BJ (cell line): ENCODE measurements at regions not wholly inside any gene's neighbourhood (a gene's known extent, or its start where the extent isn't known, plus 50 kb on each side); places are given as distances from the start of the nearest gene placed in this dataset.

ENCODE experiments used
- CTCF ChIA-PET: fragments of 350-600 bp; formaldehyde crosslinking; extraction: SDS; loops from one replicate; lab custom pipeline; 2021; ENCODE audit warnings: antibody characterized with exemption, inconsistent platforms; lab: Yijun Ruan, JAX
- POLR2A ChIA-PET: fragments of 300-600 bp; sonication (Branson Sonifier 250); formaldehyde crosslinking; extraction: SDS; loops from one replicate; lab custom pipeline; 2021; ENCODE audit warnings: antibody characterized with exemption; lab: Charles Lee
- DNase-seq: peaks from one replicate; pipeline ENCODE4 v3.0.0-alpha.2; 2011; ENCODE audit warnings: low read depth
- H3K27me3 ChIP-seq: 2 replicates; pipeline ENCODE4 v1.6.0; 2011; ENCODE audit warnings: low read length; ENCODE audit not compliant: control insufficient read depth, insufficient read depth
- H3K36me3 ChIP-seq: 2 replicates; pipeline ENCODE4 v1.5.1; 2011; ENCODE audit warnings: low read length; ENCODE audit not compliant: control insufficient read depth, insufficient read depth
- H3K4me3 ChIP-seq: 2 replicates; pipeline ENCODE4 v1.5.1; 2011; ENCODE audit warnings: low read depth, mild to moderate bottlenecking, control low read depth, low read length
- TF ChIP-seq, protein P1 (sequence below): IDR thresholded peaks from 2 replicates; pipeline ENCODE4 v1.5.1; 2011; ENCODE audit warnings: low read depth, mild to moderate bottlenecking, control low read depth, inconsistent platforms, low read length, moderate library complexity; ENCODE audit not compliant: insufficient read depth

DNA sequence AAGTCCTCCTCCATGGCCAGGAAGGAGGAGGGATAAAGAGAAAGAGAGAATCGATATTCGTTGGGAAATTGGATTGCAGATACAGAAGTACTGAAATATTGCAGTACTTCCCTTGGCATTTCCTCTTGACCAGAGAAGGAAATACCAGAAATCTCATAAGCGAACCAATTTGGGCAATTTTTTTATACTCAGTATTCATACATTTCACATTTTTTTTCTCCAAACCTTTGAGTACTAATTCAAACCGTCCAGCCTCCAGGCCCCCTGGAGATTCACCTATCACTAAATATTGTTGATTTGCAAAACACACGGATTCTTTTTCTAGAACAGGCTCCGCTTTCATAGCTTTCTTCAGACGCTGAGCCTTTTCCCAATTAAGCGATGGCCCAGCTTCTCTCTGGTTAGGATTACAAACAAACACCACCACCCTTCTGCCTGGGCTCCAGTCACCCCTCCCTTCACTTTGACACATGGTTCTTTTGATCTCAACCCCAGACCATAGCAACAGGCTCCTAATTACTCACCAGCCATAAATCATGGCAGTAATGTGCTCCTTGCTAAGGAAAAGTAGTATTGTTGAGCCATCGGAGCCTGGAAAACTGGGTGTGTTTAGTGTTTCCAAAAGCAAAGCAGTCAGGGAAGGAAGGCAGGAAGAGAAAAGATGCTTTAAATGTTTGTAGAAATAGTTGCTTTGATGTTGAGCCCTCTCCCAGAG, 138.4 kb upstream of the CCDC68 start:
- TF ChIP-seq, protein P1, sequence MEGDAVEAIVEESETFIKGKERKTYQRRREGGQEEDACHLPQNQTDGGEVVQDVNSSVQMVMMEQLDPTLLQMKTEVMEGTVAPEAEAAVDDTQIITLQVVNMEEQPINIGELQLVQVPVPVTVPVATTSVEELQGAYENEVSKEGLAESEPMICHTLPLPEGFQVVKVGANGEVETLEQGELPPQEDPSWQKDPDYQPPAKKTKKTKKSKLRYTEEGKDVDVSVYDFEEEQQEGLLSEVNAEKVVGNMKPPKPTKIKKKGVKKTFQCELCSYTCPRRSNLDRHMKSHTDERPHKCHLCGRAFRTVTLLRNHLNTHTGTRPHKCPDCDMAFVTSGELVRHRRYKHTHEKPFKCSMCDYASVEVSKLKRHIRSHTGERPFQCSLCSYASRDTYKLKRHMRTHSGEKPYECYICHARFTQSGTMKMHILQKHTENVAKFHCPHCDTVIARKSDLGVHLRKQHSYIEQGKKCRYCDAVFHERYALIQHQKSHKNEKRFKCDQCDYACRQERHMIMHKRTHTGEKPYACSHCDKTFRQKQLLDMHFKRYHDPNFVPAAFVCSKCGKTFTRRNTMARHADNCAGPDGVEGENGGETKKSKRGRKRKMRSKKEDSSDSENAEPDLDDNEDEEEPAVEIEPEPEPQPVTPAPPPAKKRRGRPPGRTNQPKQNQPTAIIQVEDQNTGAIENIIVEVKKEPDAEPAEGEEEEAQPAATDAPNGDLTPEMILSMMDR, result no peak
- POLR2A ChIA-PET, result interaction anchor here (0.6 kb wide), 1 partner anchor 80 kb away, joined by 5 read pairs; no protein-coding TSS in a partner anchor
- CTCF ChIA-PET, result interaction anchor here (0.6 to 2.1 kb wide), 5 partner anchors 26 to 639 kb away, joined by 3 to 13 read pairs (median 4); no protein-coding TSS in a partner anchor

DNA sequence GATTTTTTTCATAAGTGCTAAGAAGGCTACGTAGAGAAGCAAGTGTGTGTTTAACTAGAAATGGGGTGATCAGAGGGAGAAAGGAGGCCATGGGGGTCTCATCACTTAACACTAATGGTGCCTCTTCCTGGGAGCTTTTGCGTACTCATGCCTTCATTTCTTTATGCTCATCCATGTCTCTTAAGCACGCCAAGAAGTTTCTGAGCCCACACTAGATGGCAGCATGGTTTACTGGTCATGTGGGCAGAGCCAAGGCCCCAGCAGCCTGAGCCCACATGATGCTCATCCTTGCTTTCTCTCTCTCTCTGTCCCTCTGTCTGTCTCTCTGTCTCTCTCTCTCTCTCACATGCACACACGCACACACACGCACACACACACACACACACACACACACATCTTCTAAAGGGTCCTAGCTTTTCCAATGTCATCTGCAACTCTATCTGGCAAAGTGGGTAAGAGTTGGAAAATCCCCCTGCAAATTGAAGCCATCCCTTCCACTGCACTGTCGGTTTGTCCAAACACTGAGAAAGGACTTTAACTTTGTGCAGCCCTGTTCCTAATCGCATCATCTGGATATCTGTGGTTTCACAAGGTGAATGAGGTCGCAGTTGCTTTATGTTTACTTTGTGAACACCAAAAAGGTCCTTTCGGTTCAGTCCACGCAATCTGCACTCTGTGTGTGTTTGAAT, 137.1 kb upstream of the CCDC68 start:
- H3K4me3 ChIP-seq, result peak overlapping the region; percentile 3; the same call in 1 of the 2 replicates
- no peaks in the 10 kb centered on the region for H3K36me3 ChIP-seq
- ChIA-PET CTCF (interaction anchor here (0.5 to 2.1 kb wide), 14 partner anchors 13 to 845 kb away, joined by 3 to 13 read pairs (median 3); no protein-coding TSS in a partner anchor), POLR2A (no interaction called here)
- TF ChIP-seq, protein P1, result peak; percentile 72
- 0 out of 2 replicates have a peak, but pooled peaks cover 4% of the 10 kb centered on the region for H3K27me3 ChIP-seq
- DNase-seq, result peak; percentile 54

More for the DNA sequence above, 138.4 kb upstream of the CCDC68 start:
- Histone ChIP-seq H3K4me3 (no peak overlapping the region), H3K36me3 (no peaks in the 10 kb centered on the region), H3K27me3 (0 out of 2 replicates have a peak, but pooled peaks cover 4% of the 10 kb centered on the region)
- DNase-seq, result no peak

DNA sequence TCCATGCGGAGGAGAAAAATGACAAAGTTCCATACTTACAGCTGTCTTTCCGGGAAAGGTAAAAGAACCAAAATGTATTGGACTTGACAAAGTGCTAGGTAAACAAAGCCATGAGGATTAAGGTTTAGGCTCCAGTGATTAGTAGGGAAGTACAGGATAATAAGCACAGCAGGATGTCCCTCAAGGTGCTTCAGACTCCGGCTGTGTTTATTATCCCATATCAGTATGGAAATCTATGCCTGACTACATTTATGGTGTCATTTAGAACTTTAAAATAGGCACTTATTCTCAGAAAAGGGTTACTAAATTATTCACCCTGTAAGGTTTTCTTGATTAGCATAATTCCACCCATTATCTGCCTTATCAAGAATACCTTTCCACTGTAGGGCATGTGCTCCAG, 136.3 kb upstream of the CCDC68 start:
- CTCF ChIA-PET, result interaction anchor here (0.5 to 2.1 kb wide), 7 partner anchors 14 to 844 kb away, joined by 3 to 13 read pairs (median 3); no protein-coding TSS in a partner anchor
- no peaks in the 10 kb centered on the region for H3K36me3 ChIP-seq
- TF ChIP-seq, protein P1, result no peak
- POLR2A ChIA-PET, result no interaction called here
- H3K4me3 ChIP-seq, result no peak overlapping the region
- 0 out of 2 replicates have a peak, but pooled peaks cover 4% of the 10 kb centered on the region for H3K27me3 ChIP-seq
- no peak for DNase-seq

DNA sequence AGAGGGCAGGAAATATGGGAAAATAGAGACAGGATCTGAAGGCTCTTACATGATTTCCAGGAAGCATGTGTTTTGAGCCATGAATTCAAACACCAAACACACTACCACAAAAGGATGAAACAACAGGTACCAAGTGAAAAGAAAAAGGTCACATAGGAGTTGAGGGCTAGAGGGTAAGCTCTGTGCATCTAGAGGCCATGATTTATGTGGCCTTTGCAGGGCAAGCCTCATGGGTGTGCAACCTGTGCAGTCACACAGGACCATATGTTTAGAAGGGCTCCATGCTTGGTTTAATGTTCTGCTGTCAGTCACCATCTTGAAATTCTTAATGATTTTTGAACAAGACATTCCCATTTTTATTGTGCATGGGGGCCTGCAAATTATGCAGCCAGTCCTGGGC, 134.5 kb upstream of the CCDC68 start:
- TF ChIP-seq, protein P1, result no peak
- POLR2A ChIA-PET, result no interaction called here
- 0 out of 2 replicates have a peak, but pooled peaks cover 4% of the 10 kb centered on the region for H3K27me3 ChIP-seq
- CTCF ChIA-PET, result no interaction called here
- no peak for DNase-seq
- H3K36me3 ChIP-seq, result no peaks in the 10 kb centered on the region
- no peak overlapping the region for H3K4me3 ChIP-seq

DNA sequence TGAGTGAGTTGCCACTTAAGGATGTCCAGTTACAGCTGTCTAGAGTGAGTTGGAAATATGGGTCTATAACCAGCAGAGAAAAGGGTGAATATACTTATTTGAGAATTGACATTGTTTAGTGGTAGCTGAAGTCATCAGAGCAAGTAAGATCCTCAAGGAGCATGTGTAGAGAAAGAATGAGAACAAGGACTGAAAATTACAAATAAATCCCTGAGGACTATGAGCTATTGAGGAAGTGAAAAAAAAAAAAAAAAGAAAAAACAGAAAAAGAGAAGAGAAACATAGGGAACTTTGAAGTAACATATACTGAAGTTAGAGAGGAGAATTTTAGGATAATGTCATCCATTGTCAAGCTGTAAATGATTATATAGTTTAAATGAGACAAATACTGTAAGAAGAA, 134.0 kb upstream of the CCDC68 start:
- CTCF ChIA-PET, result no interaction called here

More for the DNA sequence above, 134.0 kb upstream of the CCDC68 start:
- Histone ChIP-seq H3K27me3 (0 out of 2 replicates have a peak, but pooled peaks cover 4% of the 10 kb centered on the region), H3K4me3 (no peak overlapping the region), H3K36me3 (no peaks in the 10 kb centered on the region)
- no peak for DNase-seq
- TF ChIP-seq, protein P1, result no peak
- POLR2A ChIA-PET, result interaction anchor here (0.6 kb wide), 1 partner anchor 193 kb away, joined by 4 read pairs; no protein-coding TSS in a partner anchor
